Renal cortex interstitium (tissue), 11 donors: ENCODE measurements at regions not wholly inside any gene's neighbourhood (a gene's known extent, or its start where the extent isn't known, plus 50 kb on each side); places are given as distances from the start of the nearest gene placed in this dataset.

ENCODE experiments used
- DNase-seq, 11 donors: peaks; one replicate each; pipeline ENCODE4 v3.0.0-alpha.2; 2013; ENCODE audit warnings: low read depth in 9 of 11, low spot score in 4 of 11; ENCODE audit errors: extremely low read depth in 1 of 11

DNA sequence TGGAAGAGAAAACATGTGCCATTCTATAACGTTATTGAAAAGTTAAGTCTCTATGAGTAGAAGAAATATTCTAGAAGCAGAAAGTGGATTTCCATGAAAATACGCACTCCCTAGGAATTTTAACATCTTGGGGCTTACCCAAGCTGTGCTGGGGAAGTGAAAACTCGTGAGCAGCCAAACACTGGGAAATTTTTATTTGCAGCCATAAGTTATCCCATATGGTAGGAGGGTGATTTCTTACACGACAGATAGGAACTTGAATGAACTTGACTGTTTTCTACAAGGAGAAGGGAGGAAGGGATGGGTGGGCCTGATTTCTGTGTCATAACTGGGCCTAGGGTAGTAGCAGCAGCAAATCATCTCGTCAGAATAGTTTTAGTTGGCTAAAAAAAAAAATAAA lies 272.6 kb downstream of the ETAA1 start:
- peak in 3 of 11 donors; percentile 26 to 59 (median 46) for DNase-seq

DNA sequence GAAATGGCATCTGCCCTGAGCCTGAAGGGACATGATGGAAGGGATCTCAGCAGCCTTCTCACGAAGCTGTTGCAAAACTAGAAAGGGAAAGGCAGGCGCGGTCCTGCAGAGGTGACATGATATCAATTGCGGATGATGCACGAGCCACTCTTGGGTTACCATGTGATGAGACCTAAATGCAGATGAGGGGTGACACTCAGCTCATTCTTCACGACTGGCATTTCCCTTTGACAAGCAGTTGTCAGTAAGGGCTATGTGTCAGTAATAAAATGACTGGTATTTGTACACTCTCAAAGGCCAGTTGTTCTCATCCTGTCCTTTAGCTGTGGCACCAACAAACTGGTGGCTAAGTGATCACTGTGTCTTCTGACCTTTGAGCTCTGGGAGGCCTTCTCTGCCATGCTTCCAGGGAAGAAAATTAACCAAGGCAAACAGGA lies 273.6 kb downstream of the ETAA1 start:
- DNase-seq = peak in 1 of 11 donors; percentile 6

- DNase-seq = no peak
Measured at GRCh38 chr2:67671464-67672450, 274.6 kb downstream of the ETAA1 start.

- DNase-seq = no peak
Measured at GRCh38 chr2:67674668-67675067, 277.5 kb downstream of the ETAA1 start.

DNA sequence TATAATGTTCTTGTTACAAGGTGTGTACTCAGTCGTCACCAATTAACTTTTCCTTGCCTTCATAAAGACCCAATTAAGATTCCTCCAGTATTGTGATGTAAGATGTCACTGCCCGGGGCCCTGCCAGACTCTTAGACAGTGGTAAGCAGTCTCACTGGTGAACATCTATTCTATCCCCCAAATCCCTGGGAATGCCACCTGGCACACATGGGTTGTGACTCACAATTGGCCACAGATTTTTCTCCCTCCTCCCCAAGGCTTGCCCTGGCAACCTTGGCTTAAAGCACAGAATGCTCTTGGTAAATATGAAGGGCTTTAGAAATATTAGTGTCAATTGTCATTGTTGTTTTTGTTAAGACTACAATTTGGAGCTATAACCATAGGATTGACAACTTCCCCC lies 287.9 kb downstream of the ETAA1 start:
- no peak for DNase-seq

DNA sequence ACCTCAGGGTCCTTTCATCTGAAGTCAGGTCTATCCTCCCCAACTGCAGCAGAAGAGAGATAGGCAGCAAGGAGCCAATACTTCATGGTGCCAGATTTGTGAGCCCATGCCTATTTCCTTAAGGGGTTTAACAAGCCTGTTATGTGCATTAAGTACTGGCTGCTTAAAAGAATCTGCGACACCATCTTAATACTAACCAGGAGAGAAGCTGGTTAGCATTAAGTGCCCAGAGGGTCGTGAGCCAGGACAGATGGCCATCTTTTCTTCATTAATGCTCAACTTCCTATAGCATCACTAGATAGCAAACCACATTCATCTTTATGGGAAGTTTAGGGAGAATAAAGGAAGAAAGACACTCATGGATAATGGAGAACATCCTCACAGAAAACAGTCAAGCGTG lies 289.1 kb downstream of the ETAA1 start:
- DNase-seq = no peak

DNA sequence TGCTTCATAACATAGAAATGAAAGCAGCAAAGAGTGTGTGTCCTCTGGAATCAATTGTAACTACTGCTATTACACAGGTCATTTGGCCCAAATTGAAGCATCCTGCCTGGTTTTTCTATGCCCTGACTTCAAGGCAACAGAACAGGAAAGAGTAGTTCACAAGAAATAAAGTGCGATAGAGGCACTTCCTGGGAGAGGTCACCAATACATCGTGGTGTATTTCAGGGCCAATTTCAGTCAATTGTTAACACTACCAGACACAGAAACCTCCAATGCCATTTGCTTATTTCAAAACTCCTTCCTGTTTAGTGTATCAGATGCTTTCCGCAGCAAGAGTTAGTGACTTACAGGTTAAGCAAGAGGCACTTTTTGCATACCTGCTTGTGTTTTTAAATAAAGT lies 292.1 kb downstream of the ETAA1 start:
- no peak for DNase-seq

- no peak for DNase-seq
Measured at GRCh38 chr2:67689651-67690050, 292.5 kb downstream of the ETAA1 start.

- peak in 6 of 11 donors; percentile 38 to 57 (median 46) for DNase-seq
Measured at GRCh38 chr2:67694445-67694844, 297.3 kb downstream of the ETAA1 start.

DNA sequence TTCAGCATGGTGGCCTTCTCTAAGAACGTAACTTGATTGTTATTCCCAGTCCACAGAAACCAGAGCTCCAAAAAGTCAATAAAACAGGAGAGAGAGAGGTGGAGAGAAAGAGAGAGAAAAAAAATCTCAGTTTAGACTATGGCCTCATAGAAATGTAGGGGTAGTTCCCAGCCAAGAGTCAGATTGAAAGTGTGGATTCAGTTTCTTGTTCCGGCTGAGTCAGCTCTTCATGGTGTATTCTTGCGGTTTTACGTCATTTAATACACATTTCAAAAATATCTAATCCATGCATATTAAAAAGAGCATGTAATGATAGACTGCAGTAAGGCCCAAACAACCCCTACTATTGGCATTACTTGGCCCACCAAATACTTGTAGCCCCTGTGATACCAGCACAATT lies 303.9 kb downstream of the ETAA1 start:
- DNase-seq = no peak

DNA sequence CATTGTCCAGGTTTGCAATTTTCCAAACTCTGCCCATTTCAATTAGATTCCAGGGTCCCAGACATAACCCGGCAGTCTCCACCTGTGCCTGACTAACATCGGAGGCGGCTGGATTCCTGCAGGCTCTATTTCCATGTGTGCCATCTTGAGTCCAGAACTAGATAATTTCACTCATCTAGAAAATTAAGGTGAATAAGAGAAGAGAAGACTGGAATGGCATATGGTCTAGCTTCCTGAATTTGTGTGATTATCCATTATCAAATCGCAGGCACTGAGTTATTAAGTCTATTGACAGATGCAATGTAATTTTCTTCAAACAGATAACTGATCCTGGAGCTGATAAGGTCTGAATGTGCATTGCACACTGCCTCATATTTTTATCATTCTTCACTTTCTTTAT lies 305.2 kb downstream of the ETAA1 start:
- no peak for DNase-seq

DNA sequence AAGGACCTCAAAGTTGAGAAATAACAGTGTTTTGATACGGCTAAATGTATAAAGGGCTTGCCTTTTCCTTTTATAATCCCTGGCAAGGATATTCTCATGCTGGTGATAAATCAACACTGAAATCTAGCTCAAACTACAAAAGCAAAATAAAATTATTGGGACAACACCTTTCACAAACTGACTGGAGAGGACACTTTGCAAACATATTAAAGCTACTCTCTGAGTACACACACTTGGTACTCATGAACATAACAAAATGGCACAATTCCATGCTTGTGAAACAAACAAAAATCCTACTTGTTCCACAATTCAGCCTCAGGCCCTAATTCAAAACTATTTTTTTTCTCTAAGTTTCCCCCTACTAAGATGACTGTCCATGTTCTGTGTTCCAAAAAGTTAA lies 305.8 kb downstream of the ETAA1 start:
- no peak for DNase-seq

DNA sequence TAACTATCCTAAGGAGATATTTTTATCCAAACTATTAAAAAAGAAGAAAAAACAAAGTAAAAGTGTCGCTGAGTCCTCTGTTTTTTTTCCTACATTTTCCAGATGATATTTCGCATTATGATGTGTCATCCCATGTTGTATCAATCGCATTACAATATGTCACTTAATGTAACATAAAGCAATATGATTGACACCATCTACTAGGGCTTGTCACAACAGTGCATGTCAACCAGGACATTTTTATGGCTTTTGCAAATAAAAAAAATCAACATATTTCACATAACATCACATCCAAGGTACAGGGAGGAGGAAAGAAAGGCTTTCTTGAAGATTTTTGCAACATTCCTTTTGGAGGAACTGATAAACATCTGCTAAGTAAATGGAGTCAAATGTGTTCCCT lies 308.9 kb downstream of the ETAA1 start:
- no peak for DNase-seq

DNA sequence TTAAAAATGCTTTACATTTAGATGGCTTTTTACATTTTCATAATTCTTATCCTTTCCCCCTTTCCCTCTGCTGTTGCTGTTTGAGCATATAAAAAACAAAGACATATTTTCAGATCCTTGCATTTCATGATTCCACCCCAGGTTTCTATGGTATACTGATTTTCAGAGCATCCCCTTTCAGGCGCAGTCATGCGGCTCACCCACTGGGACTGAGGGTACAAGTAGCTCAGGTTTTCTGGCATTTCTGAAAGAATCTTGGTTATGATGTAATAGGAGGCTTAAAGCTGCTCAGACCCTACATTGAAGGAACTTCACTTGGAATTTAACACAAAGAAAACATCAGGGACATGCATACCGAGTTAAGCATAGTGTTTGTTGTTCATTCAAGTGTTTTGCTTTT lies 310.8 kb downstream of the ETAA1 start:
- DNase-seq = no peak

- no peak for DNase-seq
Measured at GRCh38 chr2:67709835-67710234, 312.7 kb downstream of the ETAA1 start.

DNA sequence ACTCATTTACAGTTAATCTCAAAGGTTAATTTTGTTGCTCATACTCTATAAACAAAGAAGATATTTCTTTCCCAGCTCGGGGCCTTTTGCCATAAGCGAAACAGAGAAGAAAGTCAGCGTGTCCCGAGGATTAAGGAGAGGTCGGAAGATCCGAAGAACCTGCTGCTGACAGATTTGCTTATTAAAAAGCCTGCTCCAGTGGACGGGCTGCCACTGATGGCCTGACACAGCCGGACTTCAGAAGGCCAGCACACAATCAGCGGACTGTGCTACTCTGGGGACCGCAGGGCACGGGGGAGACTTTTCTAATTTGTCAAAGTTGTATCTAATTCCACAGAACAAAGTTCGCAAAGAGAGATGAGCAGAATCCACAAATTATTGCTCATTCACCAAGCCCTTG lies 315.4 kb downstream of the ETAA1 start:
- no peak for DNase-seq

- DNase-seq = no peak
Measured at GRCh38 chr2:67713376-67713775, 316.2 kb downstream of the ETAA1 start.

GRCh38 chr2:67716895-67717396 lies 319.8 kb downstream of the ETAA1 start:
- DNase-seq = no peak

- no peak for DNase-seq
Measured at GRCh38 chr2:67717692-67718091, 320.6 kb downstream of the ETAA1 start.

GRCh38 chr2:67719351-67719750 lies 322.2 kb downstream of the ETAA1 start:
- DNase-seq = no peak

DNA sequence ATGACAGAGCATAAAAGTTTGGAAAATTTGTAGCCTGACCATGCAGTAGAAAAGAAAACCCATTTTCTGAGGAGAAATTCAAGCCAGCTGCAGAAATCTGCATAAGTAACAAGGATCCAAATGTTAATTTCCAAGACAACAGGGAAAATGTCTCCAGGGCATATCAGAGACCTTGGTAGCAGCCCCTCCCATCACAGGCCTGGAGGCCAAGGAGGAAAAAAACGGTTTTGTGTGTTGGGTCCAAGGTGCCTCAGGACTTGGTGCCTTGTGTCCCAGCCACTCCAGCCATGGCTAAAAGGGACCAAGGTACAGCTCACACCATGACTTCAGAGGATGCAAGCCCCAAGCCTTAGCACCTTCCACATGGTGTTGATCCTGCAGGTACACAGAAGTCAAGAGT lies 324.4 kb downstream of the ETAA1 start:
- DNase-seq = no peak
